ENCODE measurements at regions not wholly inside any gene's neighbourhood (a gene's known extent, or its start where the extent isn't known, plus 50 kb on each side); places are given as distances from the start of the nearest gene placed in this dataset.
"Not testable (repeated sequence)": the region's sequence is repeated elsewhere in the genome, so short reads cannot be mapped to it uniquely, and the experiment has no call there.

GRCh38 chr15:29648415-29648814 is 173.9 kb downstream of the TJP1 start:
- DNase-seq (ENCODE audit: low read depth in 2 of 2): not testable (repeated sequence)

DNA sequence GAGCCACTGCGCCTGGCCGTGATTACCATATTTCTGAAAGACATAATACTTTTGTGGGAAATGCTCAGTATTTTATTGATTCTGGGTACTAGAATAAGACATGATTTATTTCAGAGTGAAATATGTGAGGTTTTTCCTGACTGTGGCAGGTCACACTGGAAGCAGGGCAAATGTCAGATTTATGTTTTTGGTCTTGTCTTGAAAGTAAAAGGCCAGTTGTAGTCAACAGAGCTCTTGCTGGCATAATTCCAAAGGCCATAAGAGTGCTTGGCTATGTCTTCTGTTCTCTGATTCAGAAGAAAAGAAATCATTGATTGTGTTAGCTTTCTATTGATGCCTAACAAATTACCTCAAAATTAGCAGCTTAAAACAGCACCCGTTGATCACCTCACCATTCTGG is 176.4 kb downstream of the TJP1 start:
- DNase-seq (ENCODE audit: low read depth in 2 of 2): no peak

DNA sequence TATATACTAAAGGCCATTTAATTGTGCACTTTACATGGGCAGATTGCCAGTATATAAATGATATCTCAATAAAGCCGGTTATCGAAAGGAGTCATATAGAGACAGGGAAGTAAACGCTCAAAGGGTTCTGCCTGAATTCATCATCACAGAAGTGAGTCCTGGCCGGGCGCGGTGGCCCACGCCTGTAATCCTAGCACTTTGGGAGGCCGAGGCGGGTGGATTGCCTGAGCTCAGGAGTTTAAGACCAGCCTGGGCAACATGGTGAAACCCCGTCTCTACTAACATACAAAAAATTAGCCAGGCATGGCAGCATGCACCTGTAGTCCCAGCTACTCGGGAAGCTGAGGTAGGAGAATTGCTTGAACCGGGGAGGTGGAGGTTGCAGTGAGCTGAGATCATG is 177.9 kb downstream of the TJP1 start:
- not testable (repeated sequence) for DNase-seq (ENCODE audit: low read depth in 2 of 2)

DNA sequence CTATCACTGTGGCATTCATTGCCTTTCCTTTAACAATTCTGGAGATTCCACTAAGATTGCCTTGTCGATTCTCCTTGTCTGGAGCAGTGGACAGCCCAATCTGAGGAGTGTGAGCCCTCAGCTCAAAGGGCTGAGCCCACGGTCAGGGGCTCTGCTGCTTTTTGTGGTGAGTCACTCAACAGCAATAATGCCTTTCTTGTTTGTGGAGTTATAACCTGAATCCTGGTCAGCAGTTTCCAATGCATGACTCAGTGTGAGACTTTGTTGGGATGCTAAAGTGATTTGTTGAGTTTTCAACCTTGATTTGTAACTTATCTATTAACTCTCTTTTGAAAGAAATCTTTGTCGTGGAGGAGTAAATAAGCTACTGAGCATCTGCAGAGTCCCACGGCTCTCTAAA is 183.5 kb downstream of the TJP1 start:
- no peak for DNase-seq (ENCODE audit: low read depth in 2 of 2)

DNA sequence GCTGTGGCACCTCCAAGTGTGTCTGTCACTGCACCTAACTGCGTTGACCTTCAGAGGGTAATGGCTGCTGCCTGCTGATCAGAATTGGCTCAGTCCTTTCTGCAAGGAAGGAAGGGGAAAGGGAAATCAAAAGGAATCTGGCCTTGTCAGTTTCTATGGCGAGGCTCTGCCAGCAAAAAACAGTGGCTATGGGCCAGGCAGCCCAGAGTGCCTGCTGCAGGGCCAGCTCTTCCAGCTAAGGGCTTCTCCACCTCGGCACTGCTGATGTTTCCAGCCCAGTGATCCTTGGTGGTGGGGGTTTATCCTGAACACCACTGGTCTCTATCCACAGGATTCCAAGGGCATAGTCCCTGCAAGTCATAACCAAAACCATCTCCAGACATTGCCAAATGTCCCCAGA is 184.3 kb downstream of the TJP1 start:
- DNase-seq (ENCODE audit: low read depth in 2 of 2): no peak

DNA sequence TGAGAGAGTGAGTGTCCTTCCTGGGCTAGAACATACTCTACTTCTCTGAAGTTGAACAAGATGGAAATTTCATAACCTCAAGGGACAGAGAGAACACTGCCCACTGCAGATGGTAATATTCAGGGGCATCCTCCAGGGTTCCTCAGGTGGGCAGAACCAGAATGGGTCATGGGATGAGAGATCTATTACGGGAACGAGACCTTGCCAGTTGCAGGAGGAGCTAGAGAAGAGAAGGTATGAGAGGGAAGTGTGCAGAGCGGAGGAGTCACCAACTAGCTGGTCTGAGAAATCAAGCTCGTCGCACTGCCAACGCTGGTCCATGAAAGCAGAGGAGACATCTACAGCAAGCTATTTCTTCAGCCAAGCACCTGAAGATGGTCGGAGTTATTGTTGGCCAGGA is 184.7 kb downstream of the TJP1 start:
- DNase-seq (ENCODE audit: low read depth in 2 of 2): no peak

DNA sequence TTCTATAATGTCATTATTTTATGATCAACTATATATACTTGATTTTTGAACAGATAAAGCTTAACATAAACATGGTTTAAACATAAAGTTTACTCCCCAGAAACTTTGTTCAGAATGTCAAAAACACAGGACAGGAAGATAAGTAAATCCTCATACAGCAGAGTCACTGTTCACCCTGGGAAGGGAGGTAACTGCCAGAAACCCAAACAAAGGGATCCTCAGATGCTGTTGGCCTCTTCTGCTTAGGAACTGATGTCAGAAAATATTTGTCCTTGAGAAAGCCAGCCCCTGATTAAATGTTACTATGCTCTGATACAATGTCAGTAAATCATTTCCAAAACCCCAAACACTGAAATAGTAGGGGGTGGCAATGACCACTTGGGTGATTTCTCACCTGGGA is 185.3 kb downstream of the TJP1 start:
- DNase-seq (ENCODE audit: low read depth in 2 of 2): no peak

- no peak for DNase-seq (ENCODE audit: low read depth in 2 of 2)
Measured at GRCh38 chr15:29636140-29636539, 186.1 kb downstream of the TJP1 start.

GRCh38 chr15:29635513-29636098 is 186.7 kb downstream of the TJP1 start:
- no peak for DNase-seq (ENCODE audit: low read depth in 2 of 2)

GRCh38 chr15:29633971-29634370 is 188.3 kb downstream of the TJP1 start:
- DNase-seq (ENCODE audit: low read depth in 2 of 2): no peak

DNA sequence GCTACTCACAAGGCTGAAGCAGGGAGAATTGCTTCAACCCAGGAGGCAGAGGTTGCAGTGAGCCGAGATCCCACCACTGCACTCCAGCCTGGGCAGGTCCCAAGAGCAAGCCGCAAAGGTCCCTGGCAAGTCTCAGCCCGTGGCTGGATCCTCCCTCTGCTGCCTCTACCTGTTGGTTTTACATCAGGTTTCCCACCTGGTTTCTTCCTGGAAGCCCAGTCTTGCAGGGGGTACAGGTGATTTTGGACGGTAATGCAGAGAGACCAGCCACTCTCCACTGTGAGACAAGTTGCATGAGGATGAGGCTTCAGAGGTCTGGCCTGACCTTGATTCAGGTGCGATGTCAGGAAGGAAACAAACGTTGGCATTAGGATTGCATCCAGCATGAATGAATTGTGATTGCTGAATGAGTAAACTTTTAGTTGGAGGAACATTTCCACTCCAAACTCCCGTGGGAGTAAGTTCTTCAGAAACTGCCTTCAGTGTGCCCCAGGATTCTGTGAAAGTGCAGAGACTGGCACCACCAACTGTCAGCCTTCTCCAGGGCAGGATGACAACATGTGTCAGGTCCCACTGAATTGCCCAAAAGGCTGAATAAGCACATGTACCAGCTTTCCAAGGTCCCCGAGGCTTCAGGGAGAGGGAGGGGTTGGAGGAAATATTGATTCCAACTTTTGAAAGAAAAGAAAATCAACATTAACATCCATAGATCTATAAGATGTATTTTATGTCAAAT is 189.4 kb downstream of the TJP1 start:
- no peak for DNase-seq (ENCODE audit: low read depth in 2 of 2)

- no peak for DNase-seq (ENCODE audit: low read depth in 2 of 2)
Measured at GRCh38 chr15:29631076-29632070, 190.9 kb downstream of the TJP1 start.

- no peak for DNase-seq (ENCODE audit: low read depth in 2 of 2)
Measured at GRCh38 chr15:29624271-29624670, 198.0 kb downstream of the TJP1 start.

- DNase-seq (ENCODE audit: low read depth in 2 of 2): no peak
Measured at GRCh38 chr15:29623116-29623639, 199.1 kb downstream of the TJP1 start.

- DNase-seq (ENCODE audit: low read depth in 2 of 2): no peak
Measured at GRCh38 chr15:29622637-29623036, 199.6 kb downstream of the TJP1 start.

GRCh38 chr15:29621616-29622015 is 200.7 kb downstream of the TJP1 start:
- no peak for DNase-seq (ENCODE audit: low read depth in 2 of 2)

DNA sequence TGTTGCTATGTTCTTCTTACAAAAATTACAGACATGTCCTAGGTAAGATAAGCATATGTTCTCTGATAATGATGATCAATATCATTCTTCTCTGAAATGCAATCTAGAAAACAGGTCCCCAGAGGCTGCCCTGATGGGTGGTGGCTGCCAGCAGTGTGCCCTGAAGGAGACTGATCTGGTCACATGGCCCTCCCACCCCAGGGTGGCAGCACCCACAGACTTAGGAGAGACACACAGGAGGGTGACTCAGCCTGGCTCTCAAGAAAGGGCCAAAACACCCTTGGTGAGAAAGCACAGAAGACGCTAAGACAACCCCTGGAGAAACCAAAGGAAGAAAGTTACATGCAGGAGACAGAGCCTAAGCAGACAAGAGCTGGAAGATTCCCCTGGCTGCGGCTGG is 203.7 kb downstream of the TJP1 start:
- DNase-seq (ENCODE audit: low read depth in 2 of 2): no peak

DNA sequence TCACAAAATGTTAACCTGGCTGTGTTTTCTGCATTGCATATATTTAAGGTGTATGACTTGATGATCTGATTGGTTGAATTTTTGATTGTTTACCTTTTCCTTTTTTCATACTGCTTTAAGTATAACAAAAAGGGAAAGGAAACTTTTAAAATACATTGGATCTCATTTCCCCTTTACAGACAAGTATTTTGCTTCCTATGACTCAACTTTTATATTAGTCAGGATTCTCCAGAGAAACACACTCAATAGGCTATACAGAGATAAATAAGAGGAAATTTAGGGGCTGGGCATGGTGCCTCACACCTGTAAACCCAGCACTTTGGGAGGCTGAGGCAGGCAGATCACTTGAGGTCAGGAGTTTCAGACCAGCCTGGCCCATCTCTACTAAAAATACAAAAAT is 205.8 kb downstream of the TJP1 start:
- no peak for DNase-seq (ENCODE audit: low read depth in 2 of 2)

- DNase-seq (ENCODE audit: low read depth in 2 of 2): no peak
Measured at GRCh38 chr15:29615791-29616190, 206.5 kb downstream of the TJP1 start.

GRCh38 chr15:29613951-29614382 is 208.3 kb downstream of the TJP1 start:
- DNase-seq (ENCODE audit: low read depth in 2 of 2): no peak

- DNase-seq (ENCODE audit: low read depth in 2 of 2): no peak
Measured at GRCh38 chr15:29612701-29613100, 209.6 kb downstream of the TJP1 start.

DNA sequence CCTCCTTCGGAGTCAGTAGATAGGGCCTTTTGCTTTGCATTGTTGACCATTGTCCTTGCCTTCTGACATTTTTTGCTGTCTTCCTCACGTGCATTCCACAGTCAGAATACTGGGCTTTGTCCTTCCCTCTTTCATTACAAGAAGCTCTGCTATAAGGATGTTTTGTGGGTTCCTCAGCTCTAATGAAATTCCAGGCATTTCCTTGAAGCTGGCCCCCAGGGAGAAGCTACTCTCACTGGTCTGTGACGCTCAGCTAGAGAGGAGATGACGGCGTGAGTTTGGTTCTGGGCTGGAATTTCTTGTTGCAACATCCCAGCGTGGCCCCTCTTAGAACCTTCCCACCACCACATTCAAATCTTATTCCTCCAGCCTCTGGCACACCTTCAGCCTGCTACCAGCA is 210.2 kb downstream of the TJP1 start:
- no peak for DNase-seq (ENCODE audit: low read depth in 2 of 2)
